ENCODE measurements at regions not wholly inside any gene's neighbourhood (a gene's known extent, or its start where the extent isn't known, plus 50 kb on each side); places are given as distances from the start of the nearest gene placed in this dataset.

- no peak for TF ChIP-seq CTCF (IDR thresholded peaks at IDR 0.05)
- no peak for TF ChIP-seq POLR2A (IDR thresholded peaks at IDR 0.05)
- no peak for TF ChIP-seq POLR2AphosphoS5 (IDR thresholded peaks at IDR 0.05)
- no peak for TF ChIP-seq EP300 (IDR thresholded peaks at IDR 0.05)
Observed at GRCh38 chr19:29018542-29018941, 194.4 kb downstream of the UQCRFS1 start.

All from sigmoid colon (tissue), 4 donors.